GM12878 (cell line): ENCODE measurements at regions not wholly inside any gene's neighbourhood (a gene's known extent, or its start where the extent isn't known, plus 50 kb on each side); places are given as distances from the start of the nearest gene placed in this dataset.

Experiments used
- ATAC-seq: fragments of 200-7000 bp; cut with Tn5 transposase; 3 replicates; pipeline ENCODE4 v1.9.1; 2020; ENCODE audit warnings: mild to moderate bottlenecking, moderate library complexity
- BruUV-seq: library from RNA; stranded (reverse); fragments of 400-500 nt; replicated peaks from 2 replicates; lab custom pipeline; 2021; lab: Mats Ljungman, UMichigan
- CTCF ChIA-PET: fragments of 300-600 bp; sonication (Branson Sonifier 250); formaldehyde crosslinking; extraction: SDS; loops from one replicate; lab custom pipeline; 2021; ENCODE audit warnings: inconsistent platforms; lab: Yijun Ruan, JAX
- POLR2A ChIA-PET: fragments of 350-600 bp; formaldehyde crosslinking; extraction: SDS; loops from one replicate; lab custom pipeline; 2021; ENCODE audit warnings: inconsistent platforms; lab: Charles Lee
- RAD21 ChIA-PET: fragments of 300-600 bp; sonication (Branson Sonifier 250); formaldehyde crosslinking; loops from one replicate; lab custom pipeline; 2023; ENCODE audit warnings: antibody characterized with exemption; ENCODE audit not compliant: unreplicated experiment; lab: Charles Lee
- SMC1A ChIA-PET: fragments of 300-600 bp; sonication (Branson Sonifier 250); formaldehyde crosslinking; loops from one replicate; lab custom pipeline; 2023; ENCODE audit not compliant: unreplicated experiment, uncharacterized antibody; lab: Charles Lee
- DNase-seq: peaks from one replicate; pipeline ENCODE4 v3.0.0-alpha.2; 2011; ENCODE audit warnings: low read depth, low spot score
- FAIRE-seq: peaks from 3 replicates; lab custom pipeline; 2011; peaks lifted over from hg19 to GRCh38; lab: Jason Lieb, UNC
- H2AFZ ChIP-seq: 2 replicates; pipeline ENCODE4 v1.6.0; 2011; ENCODE audit warnings: low read depth, low read length, control low read depth; ENCODE audit not compliant: control insufficient read depth
- H3K27ac ChIP-seq: 2 replicates; pipeline ENCODE4 v1.5.1; 2011; ENCODE audit warnings: control low read depth; ENCODE audit not compliant: control insufficient read depth, insufficient read depth
- H3K27me3 ChIP-seq, 2 experiments: replicated peaks in 1 of 2; 2 replicates each; pipeline versions ENCODE4 v1.6.0 to v1.6.1; 2011; ENCODE audit warnings: low read length in 1 of 2; ENCODE audit not compliant: control insufficient read depth in 2 of 2, insufficient read depth in 2 of 2
- H3K36me3 ChIP-seq, 2 experiments: 2 replicates each; pipeline ENCODE4 v1.5.1; 2011; ENCODE audit warnings: low read length in 1 of 2; ENCODE audit not compliant: control insufficient read depth in 2 of 2, insufficient read depth in 2 of 2
- H3K4me1 ChIP-seq: 2 replicates; pipeline ENCODE4 v1.6.1; 2011; ENCODE audit warnings: mild to moderate bottlenecking, low read length, moderate library complexity, mixed read lengths; ENCODE audit not compliant: control insufficient read depth, insufficient read depth
- H3K4me2 ChIP-seq: 2 replicates; pipeline ENCODE4 v1.6.0; 2011; ENCODE audit warnings: control low read depth; ENCODE audit not compliant: control insufficient read depth, insufficient read depth
- H3K4me3 ChIP-seq: fragments of 200-600 bp; sonication (generic); 2 replicates; pipeline ENCODE4 v1.5.1; 2016
- H3K79me2 ChIP-seq: 2 replicates; pipeline ENCODE4 v1.6.0; 2011; ENCODE audit warnings: low read length; ENCODE audit not compliant: control insufficient read depth, insufficient read depth
- H3K9ac ChIP-seq: 2 replicates; pipeline ENCODE4 v1.8.0; 2011; ENCODE audit warnings: low read length, control low read depth, mixed read lengths; ENCODE audit not compliant: control insufficient read depth, insufficient read depth
- H3K9me3 ChIP-seq: replicated peaks from 3 replicates; pipeline ENCODE4 v1.5.1; 2011; ENCODE audit warnings: mild to moderate bottlenecking, low read length; ENCODE audit not compliant: control insufficient read depth, insufficient read depth
- H4K20me1 ChIP-seq: 2 replicates; pipeline ENCODE4 v1.6.0; 2011; ENCODE audit not compliant: control insufficient read depth, insufficient read depth
- BHLHE40 ChIP-seq, 2 experiments: fragments of 450-650 bp in 1 of 2; IDR thresholded peaks; 2 replicates each; pipeline ENCODE4 v1.6.1; 2011 to 2017; ENCODE audit warnings: low read depth in 2 of 2, borderline replicate concordance in 1 of 2, improper control_type of control experiment in 1 of 2, low read length in 1 of 2, mild to moderate bottlenecking in 1 of 2
- BMI1 ChIP-seq: fragments of 450-650 bp; IDR thresholded peaks from 2 replicates; pipeline ENCODE4 v1.6.1; 2016; ENCODE audit warnings: mild to moderate bottlenecking, moderate library complexity, borderline replicate concordance
- CBX3 ChIP-seq: fragments of 200-600 bp; sonication (generic); IDR thresholded peaks from 2 replicates; pipeline ENCODE4 v1.6.1; 2016; ENCODE audit warnings: low read depth, borderline replicate concordance
- HCFC1 ChIP-seq: fragments of 150-350 bp; IDR thresholded peaks from 2 replicates; pipeline ENCODE4 v1.6.1; 2014; ENCODE audit warnings: low read length
- KDM1A ChIP-seq: fragments of 200-600 bp; sonication (generic); IDR thresholded peaks from 2 replicates; pipeline ENCODE4 v1.6.1; 2016; ENCODE audit warnings: borderline replicate concordance
- MYB ChIP-seq: fragments of 150-350 bp; IDR thresholded peaks from 2 replicates; pipeline ENCODE4 v1.6.1; 2014; ENCODE audit warnings: mild to moderate bottlenecking, low read depth, low read length, borderline replicate concordance
- NRF1 ChIP-seq: conservative IDR thresholded peaks from 2 replicates; pipeline ENCODE4 v1.6.1; 2011; ENCODE audit warnings: mild to moderate bottlenecking, low read depth, low read length, improper control_type of control experiment
- POLR2AphosphoS2 ChIP-seq: IDR thresholded peaks from 2 replicates; pipeline ENCODE4 v1.6.1; 2011; ENCODE audit warnings: low read depth, mild to moderate bottlenecking, low read length, improper control_type of control experiment, moderate library complexity
- POU2F2 ChIP-seq: IDR thresholded peaks from 3 replicates; pipeline ENCODE4 v1.6.1; 2011; ENCODE audit warnings: low read depth, mild to moderate bottlenecking, low read length, borderline replicate concordance
- RBBP5 ChIP-seq: fragments of 200-600 bp; sonication (generic); conservative IDR thresholded peaks from 2 replicates; pipeline ENCODE4 v1.6.1; 2016
- RFX5 ChIP-seq: IDR thresholded peaks from 2 replicates; pipeline ENCODE4 v1.6.1; 2011; ENCODE audit warnings: low read depth, low read length, improper control_type of control experiment
- STAT3 ChIP-seq: IDR thresholded peaks from 2 replicates; pipeline ENCODE4 v1.6.1; 2011; ENCODE audit warnings: low read depth, low read length, improper control_type of control experiment
- TAF1 ChIP-seq: IDR thresholded peaks from 2 replicates; pipeline ENCODE4 v1.6.1; 2011; ENCODE audit warnings: mild to moderate bottlenecking, low read depth, low read length, borderline replicate concordance
- ZNF24 ChIP-seq: fragments of 450-650 bp; IDR thresholded peaks from 2 replicates; pipeline ENCODE4 v1.6.1; 2017; ENCODE audit warnings: antibody characterized with exemption, mild to moderate bottlenecking
- WGBS: methylation state at CpG from one replicate; pipeline ENCODE4 v1.1.6; 2016; ENCODE audit warnings: low lambda C conversion rate; ENCODE audit not compliant: insufficient replicate concordance, insufficient coverage; ENCODE audit errors: missing lambda C conversion rate; 5-methylcytosine and 5-hydroxymethylcytosine counted together
- in situ Hi-C: fragments of 300-500 bp; cut with MboI; formaldehyde crosslinking; loops from 9 replicates; pipeline ENCODE4 v1.14.3; 2018; ENCODE audit warnings: mixed read lengths
- intact Hi-C: fragments of 100-400 bp; cut with micrococcal nuclease; formaldehyde crosslinking; loops from one replicate; pipeline ENCODE4 v1.14.2; 2022; ENCODE audit not compliant: unreplicated experiment
- TF ChIP-seq, protein P1 (sequence below): fragments of 450-650 bp; IDR thresholded peaks from 2 replicates; pipeline ENCODE4 v1.6.1; 2018; ENCODE audit warnings: borderline replicate concordance, mild to moderate bottlenecking; ENCODE audit not compliant: partially characterized antibody
- TF ChIP-seq, protein P2 (sequence below): fragments of 450-650 bp; IDR thresholded peaks from 2 replicates; pipeline ENCODE4 v1.6.1; 2017; ENCODE audit warnings: low read depth, mild to moderate bottlenecking, moderate library complexity
- TF ChIP-seq, protein P3 (sequence below): IDR thresholded peaks from 2 replicates; pipeline ENCODE4 v1.6.1; 2011; ENCODE audit warnings: mild to moderate bottlenecking, low read depth, low read length, moderate library complexity; ENCODE audit not compliant: insufficient replicate concordance

DNA sequence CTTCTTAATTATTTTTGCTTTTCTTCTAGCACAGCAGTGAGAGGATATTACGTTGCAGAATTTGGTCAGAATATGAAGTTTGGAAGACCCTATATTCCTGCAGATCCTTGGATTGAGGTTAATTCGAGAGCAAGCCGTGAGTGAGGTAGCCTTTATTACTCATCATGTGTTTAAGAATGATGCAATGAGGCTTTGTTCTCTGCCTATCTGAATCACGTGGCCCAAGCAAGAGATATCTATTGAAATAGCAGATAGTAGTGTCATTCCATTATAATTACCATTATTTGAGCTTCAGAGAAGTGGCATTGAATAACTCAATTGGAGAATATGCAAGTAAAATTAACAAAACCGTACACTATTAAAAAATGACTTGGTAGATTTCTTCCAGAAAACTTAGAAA is 641.1 kb downstream of the TMEM182 start:
- Histone ChIP-seq H3K36me3 (no peaks in the 10 kb centered on the region), H3K4me3 (no peak overlapping the region), H3K9ac (no peak overlapping the region), H3K9me3 (no peaks in the 10 kb centered on the region), H3K79me2 (no peaks in the 10 kb centered on the region), H3K4me1 (no peaks in the 10 kb centered on the region), H3K4me2 (no peak overlapping the region), H2AFZ (no peak overlapping the region), H3K27me3 (no peaks in the 10 kb centered on the region), H3K27ac (no peak overlapping the region), H4K20me1 (no peaks in the 10 kb centered on the region)
- CTCF ChIA-PET, result no interaction called here
- ATAC-seq (no peak), FAIRE-seq (no peak), DNase-seq (no peak)
- no peak for TF ChIP-seq POU2F2
- TF ChIP-seq CBX3, result no peak
- no peak for TF ChIP-seq POLR2AphosphoS2
- TF ChIP-seq BHLHE40 (IDR thresholded peaks at IDR 0.05; ENCODE audit: borderline replicate concordance in 1 of 2, low read depth in 2 of 2, low read length in 1 of 2), result no peak
- TF ChIP-seq KDM1A, result no peak
- no peak for TF ChIP-seq NRF1
- TF ChIP-seq RFX5, result no peak
- no peak for TF ChIP-seq STAT3
- TF ChIP-seq TAF1, result no peak
- TF ChIP-seq, protein P1, sequence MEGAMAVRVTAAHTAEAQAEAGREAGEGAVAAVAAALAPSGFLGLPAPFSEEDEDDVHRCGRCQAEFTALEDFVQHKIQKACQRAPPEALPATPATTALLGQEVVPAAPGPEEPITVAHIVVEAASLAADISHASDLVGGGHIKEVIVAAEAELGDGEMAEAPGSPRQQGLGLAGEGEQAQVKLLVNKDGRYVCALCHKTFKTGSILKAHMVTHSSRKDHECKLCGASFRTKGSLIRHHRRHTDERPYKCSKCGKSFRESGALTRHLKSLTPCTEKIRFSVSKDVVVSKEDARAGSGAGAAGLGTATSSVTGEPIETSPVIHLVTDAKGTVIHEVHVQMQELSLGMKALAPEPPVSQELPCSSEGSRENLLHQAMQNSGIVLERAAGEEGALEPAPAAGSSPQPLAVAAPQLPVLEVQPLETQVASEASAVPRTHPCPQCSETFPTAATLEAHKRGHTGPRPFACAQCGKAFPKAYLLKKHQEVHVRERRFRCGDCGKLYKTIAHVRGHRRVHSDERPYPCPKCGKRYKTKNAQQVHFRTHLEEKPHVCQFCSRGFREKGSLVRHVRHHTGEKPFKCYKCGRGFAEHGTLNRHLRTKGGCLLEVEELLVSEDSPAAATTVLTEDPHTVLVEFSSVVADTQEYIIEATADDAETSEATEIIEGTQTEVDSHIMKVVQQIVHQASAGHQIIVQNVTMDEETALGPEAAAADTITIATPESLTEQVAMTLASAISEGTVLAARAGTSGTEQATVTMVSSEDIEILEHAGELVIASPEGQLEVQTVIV, result no peak
- TF ChIP-seq MYB, result no peak
- TF ChIP-seq, protein P2, sequence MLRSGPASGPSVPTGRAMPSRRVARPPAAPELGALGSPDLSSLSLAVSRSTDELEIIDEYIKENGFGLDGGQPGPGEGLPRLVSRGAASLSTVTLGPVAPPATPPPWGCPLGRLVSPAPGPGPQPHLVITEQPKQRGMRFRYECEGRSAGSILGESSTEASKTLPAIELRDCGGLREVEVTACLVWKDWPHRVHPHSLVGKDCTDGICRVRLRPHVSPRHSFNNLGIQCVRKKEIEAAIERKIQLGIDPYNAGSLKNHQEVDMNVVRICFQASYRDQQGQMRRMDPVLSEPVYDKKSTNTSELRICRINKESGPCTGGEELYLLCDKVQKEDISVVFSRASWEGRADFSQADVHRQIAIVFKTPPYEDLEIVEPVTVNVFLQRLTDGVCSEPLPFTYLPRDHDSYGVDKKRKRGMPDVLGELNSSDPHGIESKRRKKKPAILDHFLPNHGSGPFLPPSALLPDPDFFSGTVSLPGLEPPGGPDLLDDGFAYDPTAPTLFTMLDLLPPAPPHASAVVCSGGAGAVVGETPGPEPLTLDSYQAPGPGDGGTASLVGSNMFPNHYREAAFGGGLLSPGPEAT, result no peak
- no peak for TF ChIP-seq RBBP5
- TF ChIP-seq, protein P3, sequence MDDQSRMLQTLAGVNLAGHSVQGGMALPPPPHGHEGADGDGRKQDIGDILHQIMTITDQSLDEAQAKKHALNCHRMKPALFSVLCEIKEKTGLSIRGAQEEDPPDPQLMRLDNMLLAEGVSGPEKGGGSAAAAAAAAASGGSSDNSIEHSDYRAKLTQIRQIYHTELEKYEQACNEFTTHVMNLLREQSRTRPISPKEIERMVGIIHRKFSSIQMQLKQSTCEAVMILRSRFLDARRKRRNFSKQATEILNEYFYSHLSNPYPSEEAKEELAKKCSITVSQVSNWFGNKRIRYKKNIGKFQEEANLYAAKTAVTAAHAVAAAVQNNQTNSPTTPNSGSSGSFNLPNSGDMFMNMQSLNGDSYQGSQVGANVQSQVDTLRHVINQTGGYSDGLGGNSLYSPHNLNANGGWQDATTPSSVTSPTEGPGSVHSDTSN, result no peak
- TF ChIP-seq BMI1, result no peak
- no peak for TF ChIP-seq ZNF24
- no peak for TF ChIP-seq HCFC1
- WGBS, result 12% methylated on average over 5 of the region's 5 CpGs
- POLR2A ChIA-PET, result no interaction called here
- SMC1A ChIA-PET, result no interaction called here
- no TSS peak for BruUV-seq
- in situ Hi-C loops (no loop called here), intact Hi-C loops (no loop called here)
- RAD21 ChIA-PET, result no interaction called here
